Renal pelvis (tissue), 1 donor: ENCODE measurements at regions not wholly inside any gene's neighbourhood (a gene's known extent, or its start where the extent isn't known, plus 50 kb on each side); places are given as distances from the start of the nearest gene placed in this dataset.

Experiments
- DNase-seq: peaks from one replicate; pipeline ENCODE4 v3.0.0-alpha.2; 2013

DNA sequence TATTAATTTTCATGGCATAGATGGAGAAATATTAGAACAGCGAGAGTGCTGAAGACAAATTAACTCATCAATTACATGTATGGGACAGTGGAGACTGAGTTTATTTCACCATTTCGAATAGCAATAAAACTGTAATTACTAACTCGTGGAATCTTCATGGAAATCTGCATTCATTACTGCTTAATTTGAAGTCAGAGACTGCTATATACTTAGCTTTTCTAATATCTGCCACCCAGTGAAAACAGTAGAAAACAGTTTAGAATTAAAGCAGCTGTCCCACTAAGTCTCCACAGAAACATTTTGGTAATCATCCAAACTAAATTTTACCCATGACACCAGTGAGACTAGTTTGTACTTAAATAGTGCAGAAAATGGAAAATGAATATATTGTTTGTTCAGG is 56.8 kb downstream of the IZUMO3 start:
- DNase-seq = no peak

DNA sequence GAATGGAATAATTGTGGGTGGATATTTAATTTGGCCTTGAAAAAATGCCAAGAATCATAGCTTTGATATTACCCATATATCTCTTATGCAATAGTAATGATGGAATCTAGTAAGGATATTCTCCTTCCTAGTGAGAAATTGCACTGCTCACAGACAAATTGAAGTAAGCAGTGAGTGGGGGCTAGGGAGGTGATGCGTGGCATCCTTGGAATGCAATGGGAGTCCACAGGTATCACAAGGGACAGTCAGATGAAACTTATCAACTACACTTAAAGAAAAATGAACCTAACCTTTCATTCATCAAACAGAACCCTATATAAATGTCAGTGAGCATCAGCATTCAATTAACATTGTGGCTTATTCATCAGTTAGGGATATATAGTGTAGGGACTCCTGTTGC is 57.8 kb downstream of the IZUMO3 start:
- DNase-seq = no peak

DNA sequence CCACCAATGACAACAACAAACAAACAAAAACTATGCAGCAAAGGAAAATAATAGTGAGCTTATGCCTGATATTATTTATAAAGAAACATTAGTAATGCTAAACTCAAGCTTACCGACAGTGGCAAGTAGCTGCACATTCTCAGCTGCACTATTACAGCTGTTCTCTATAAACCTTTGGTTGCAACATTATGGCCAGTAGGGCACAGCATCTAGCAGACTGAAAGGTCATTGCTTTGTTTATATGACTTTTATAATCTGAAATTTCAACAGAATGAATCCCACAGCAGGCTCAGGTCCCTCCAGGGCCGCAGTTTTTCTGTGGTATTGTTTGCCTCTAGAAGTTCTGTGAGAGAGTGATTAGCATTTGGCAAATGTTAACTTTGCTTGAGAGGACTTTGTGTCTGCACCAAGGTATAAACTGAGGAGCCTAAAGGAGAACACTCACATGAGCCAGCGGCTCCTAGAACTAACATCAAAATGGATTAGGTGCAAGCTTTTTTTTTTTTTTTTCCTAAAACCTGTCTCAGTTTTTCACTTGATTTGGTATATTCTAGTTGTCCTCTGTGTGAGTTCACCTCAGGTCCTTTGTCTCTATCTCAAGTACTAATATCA is 58.3 kb downstream of the IZUMO3 start:
- peak; percentile 12 for DNase-seq

DNA sequence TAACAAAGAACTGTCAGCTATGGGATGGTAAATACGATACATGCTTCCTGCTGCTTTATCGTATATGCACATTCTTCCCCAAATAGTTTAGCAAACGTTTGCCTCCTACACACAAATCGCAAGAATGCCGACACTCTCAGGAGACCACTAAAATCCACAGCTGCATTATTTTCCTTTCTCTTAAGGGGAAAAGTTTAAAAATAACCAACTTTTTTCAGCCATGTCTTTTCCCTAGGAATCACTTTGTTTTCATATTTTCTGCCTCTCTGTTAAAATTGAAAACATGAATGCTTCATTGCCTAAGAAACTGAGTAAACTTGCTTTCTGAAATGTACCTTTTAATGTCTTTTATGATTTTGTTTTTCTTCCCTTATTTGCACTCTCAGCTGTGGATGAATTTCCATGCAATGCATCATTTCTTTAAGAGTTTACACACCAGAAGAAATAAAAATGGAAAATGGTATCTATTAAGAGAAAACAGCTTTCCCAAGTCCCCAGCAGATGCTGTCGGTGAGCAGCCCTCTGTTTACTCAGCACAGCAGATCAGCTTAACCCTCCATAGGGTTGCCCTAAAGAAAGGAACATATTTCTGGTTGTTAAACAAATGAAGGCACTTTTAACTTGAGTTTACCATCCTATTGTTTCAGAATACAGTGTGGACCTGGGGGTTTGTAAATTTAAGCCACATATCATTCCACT is 66.2 kb downstream of the IZUMO3 start:
- peak; percentile 67 for DNase-seq

DNA sequence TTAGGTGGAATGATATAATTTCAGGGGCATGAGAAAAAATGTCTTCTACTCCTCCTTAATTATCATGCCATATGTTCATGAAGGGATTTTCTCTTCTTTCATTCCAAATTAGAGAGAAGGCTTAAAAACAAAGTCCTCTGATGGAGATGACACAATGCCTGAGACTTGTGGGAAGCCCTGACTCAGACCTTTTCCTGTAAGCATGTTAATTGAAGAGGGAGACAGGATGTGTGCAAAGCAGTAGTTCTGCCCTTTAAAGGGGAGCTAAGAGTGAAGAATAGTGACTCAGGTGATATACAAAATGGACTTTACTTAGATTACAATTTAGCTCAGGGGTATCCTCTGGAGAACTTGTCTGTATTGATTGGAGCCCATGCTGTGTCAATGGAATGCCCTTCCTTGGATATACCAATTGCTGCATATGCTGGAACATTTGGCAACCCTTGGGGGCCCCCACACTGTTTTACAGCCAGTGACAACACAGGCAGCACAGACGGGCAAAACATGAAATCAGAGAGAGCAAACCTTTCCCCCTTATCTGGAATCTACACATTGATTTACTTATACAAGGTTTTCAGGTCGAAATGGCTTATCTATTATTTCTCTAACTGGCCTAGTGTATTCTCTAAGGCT is 81.3 kb downstream of the IZUMO3 start:
- no peak for DNase-seq

DNA sequence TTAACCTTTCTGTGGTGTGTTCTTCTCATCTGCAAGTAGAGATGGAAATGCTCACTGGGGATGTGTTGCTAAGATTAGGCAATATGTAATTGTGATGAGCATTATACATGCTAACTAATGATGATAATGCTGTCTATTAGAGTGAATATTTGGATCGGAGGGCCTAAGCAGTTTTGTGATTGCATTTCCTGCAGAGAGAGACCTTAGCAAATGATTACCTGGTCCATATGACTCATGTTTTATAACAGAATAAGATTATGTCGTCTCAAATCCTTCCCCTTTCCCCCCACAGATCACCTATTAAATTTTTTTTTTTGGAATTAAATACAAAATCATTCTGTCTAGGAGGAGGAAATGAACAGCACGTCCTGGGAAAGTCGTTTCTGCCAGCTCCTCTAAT is 82.7 kb downstream of the IZUMO3 start:
- no peak for DNase-seq

DNA sequence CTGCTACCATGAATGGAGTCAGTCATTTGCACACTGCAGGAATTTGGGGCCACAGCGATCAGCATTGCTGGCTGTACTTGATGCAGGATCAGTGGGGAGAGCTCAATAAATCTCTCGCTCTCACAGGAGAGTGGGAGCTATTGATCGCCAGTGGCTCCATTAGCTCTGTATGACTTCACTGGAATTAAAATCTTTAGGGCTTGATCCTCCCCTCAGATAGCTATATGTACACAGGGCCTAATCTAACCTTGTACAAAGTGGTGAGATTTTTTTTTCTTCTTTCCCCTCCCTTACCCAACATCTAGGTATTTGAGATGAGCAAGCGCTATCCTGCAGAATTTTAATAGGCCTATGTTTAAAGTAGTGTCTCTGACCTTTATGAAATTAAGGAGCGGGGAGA is 84.9 kb downstream of the IZUMO3 start:
- no peak for DNase-seq

DNA sequence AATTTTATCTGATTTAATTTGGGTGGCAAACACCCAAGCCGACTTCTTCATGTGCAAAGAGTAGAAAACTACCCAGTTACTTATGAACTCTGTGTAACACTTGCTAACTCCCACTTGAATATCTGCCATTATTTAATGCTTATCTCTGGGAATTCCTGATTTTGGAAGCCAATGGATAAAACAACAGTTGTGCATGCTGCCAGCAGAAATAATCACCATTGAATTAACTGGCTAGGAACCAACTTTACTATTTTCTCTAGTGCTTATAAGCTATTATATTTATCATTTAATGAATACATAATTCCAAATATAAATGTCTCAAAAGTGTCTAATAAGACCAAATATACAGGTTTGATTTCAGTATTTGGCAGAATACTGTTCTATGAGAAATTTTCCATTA is 85.7 kb downstream of the IZUMO3 start:
- DNase-seq = no peak

DNA sequence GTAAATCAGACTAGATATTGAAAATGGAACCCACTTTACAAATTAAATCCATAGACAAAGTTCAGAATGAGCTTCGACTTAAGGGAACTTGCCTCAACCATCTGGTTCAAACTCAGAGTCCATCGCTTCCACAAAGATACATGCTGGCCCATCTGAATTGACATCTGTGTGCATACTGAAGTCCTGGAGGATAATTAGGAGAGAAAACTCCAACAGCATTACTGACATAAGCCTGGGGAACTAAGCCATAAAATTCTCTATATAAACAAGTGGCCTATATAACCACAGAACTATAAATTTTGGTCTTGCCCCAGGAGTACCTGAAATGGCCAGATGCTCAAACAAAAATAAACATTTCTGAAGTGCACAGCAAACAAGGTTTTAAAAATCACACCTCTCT is 94.4 kb downstream of the IZUMO3 start:
- no peak for DNase-seq

DNA sequence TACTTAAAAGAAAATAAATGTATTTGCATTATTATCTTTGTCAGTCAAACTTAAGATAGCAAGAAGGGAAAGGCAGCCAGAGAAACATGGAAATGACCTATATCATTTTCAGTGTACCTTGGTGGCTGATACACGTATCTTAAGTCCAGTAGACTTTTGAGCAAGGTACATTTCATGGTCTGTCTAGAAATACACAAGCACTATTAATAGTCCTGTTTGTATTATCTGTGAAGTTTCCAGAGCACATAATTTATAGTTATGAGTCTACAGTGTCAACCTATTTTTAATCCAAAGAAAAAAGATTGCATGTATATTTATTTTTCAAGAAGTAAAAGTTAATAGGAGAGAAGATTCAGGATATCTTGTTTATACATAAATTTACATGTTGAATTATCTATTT is 95.7 kb downstream of the IZUMO3 start:
- DNase-seq = no peak

DNA sequence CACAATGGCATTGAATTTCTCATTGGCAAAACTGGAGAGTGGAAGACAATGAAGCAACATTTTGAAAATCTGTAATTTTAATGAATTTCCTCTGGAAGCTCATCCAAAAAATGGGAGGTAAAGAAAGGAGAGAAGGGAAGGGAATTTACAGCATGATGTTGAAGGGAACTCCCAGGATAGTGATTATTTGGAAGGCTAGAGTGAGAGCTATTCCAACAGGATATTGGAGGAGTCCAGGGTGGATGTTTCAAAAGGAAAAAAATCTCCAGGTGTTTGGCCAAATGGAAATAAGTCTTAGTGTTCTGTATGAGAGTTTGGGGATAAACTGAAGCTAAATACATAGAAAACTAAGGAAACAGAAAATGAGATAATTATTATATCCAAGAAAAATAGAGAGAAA is 106.2 kb downstream of the IZUMO3 start:
- DNase-seq = no peak

DNA sequence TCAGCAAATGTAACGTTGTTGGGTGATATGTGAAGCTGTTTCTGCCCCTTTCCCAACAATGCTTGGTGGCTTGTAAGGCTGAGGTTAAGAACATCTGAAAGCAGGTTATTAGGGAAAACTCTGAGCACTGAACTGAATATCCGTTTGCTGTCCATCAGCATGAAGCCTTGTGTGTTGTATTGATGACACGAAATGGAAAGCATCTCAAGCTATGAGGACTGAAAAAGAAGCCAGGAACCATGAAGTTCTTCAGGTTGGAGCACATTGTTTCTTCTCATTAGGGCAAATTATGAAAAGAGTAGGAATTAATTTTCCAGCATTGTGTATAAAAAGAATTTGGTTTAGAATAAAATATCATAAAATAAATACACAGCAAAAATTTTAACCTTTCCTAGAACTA is 106.8 kb downstream of the IZUMO3 start:
- no peak for DNase-seq

DNA sequence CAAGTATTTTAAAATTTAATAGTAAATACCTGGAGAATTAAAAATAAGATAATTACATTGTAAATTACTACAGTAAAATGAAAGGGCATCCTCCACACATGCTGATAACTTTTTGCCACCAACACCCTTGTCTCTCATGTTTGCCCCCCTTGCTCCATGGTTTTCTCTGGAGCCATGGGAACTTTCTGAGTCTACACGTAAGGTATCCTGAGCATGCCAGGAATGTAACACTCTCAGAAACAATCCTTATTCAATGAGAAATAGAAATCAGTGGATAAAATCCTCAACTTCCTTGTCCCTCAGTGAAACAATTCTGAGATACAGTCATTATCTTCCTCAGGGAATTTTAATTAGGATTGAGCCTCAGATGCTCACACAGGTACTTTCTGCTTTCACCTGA is 108.9 kb downstream of the IZUMO3 start:
- DNase-seq = no peak

DNA sequence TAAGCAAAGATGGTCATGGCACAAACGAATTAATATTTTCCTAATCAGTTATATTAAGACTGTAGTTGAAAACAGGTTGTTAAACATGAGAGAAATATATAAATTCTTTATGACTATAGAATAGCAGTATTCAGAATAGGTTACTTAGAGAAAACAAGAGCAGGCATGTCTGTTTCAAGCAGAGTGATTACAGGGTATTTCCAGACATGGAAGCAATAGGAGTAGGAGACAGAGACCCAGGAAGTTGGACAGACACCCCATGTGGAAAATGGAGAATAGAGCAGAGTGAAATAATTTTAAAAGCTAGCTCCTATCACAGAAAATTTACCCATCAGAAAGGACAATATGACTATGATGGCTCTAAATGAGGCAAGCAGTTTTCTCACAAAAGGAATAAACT is 111.5 kb downstream of the IZUMO3 start:
- DNase-seq = no peak

DNA sequence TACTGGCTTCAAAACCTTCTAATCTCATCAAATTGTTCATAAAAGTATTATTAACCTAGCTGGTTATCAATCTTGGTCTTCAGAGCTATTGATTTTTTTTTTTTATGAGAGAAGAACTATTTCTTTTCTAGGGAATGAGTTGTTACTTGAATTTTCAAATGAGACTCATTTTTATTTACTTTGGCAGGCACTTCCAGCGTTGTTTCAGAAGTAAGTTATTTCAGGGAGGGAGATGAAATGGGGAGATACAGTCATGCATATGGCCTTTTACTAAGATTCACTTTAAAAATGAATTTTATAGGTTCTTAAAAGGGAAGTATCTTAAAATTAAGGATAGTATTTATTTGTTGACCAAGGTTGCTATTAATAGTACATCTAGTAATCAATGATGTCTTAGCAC is 129.6 kb downstream of the IZUMO3 start:
- no peak for DNase-seq

DNA sequence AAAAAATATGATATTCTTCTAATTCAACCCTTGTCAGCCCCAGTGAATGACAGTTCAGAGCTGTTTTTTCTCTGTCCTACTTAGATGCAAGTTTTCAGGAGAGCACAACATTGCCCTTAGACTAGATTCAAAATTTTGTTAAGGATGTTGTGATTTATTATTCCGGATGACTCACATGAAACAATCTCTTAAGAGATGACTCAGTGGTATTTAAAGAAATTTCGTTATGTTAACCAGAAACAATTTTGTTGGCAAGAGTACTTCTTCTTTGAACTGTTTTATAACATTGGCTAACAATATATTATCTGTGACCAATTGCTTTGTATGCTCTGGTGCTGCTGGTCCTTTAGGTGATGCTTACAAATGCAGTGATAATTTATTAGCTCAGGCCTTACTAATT is 132.0 kb downstream of the IZUMO3 start:
- DNase-seq = no peak

DNA sequence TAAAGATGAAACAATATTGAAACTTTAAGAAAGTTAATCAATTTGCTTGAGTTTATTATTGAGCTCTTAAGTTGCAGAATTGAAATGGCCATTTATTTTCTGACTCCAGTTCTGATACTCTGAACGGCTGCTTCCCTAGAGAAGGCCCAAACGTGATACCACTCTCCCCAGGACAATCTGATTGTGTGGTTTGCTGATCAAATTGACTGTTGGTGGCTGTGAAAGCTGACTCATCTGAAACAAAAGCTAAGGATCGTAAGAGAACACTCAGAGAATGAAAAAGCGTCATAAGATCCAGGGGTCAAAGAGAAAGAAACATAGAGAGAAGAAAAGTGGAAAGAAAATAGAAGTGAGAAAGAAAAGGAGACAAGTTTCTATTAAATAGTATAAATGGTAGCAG is 147.2 kb downstream of the IZUMO3 start:
- no peak for DNase-seq

DNA sequence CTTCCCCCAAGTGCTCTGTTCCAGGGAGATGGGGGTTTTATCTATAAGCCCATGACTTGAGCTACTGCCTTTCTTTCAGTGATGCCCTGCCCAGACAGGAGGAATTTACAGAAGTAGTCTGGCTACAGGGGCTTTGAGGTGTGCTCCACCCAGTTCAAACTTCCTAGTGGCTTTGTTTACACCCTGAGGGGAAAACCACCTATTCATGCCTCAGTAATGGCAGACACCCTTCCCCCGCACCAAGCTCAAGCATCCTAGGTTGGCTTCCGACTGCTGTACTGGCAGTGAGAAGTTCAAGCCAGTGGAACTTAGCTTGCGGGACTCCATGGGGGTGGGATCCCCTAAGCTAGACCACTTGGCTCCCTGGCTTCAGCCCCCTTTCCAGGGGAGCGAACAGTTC is 154.6 kb downstream of the IZUMO3 start:
- DNase-seq = no peak

DNA sequence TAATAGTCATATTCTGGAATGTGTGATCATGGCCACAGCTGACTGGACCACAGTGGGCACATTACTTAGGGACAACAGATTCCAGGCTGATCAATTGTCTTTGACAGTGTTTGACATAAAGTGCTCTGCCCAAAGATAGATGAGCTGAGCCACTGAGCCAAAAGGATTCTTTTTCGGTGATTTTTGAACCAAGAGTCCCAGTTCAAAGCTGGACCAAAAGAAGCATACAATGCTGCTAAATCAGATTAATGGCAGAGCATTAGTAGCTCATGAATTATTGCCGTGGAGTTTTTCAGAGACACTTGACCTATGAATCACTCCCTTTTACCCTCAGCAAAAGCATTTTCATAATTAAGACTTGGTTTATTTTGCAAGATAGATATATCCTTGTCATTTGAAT is 160.6 kb downstream of the IZUMO3 start:
- DNase-seq = no peak

DNA sequence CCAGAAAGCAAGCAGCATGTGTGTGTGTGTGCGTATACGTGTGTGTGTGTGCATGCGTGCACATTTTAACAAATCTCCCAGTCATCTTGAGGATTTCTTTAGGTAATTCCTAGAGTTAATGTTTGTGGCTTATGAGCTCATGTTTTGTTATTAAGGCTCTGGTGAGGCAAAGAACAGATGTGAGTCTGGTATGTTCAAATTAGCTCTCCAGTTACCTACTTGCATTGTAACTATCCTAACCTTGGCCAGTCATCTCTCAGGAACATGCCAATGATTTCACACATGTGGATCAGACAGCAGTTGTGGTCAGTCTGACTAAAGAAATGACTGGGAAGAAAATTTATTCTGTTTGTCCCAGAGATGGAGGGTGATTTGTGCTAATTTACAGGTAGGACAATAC is 163.1 kb downstream of the IZUMO3 start:
- no peak for DNase-seq

DNA sequence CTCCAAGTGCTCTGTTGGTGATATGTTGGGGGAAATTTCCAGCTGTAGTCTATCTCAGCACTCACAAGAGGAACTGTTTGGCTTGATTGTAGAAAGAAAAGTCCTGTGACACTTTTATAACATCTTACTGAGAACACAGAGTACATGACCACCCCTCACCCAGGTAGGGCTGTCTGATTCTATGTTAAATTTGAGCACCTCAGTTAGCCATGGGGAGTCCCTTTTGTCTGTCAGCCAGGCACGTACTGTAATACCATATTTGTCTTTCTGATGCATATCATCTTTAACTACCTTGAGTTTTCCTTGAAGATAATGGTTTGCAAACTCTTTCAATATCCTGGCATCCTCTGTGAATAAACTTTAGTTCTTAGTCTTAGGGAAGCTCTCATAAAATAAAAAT is 164.5 kb downstream of the IZUMO3 start:
- DNase-seq = no peak

DNA sequence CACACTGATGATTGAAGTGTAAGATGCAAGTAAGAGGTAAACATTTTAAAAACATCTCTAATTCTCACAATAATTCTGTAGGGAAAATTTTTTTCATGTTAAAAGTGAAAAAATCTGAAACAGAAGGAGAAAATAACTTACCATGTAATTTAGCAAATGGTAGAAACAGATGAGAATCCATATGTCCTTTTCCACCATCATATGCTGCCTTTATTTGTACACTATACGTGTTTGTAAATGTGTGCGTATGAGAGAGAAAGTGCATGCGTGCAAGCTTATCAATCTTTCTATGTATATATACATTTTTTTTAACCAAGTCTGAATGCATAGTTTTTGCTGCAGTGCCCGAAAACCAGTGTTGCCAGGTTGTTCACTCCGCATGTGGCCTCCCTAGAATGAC is 186.7 kb downstream of the IZUMO3 start:
- no peak for DNase-seq

DNA sequence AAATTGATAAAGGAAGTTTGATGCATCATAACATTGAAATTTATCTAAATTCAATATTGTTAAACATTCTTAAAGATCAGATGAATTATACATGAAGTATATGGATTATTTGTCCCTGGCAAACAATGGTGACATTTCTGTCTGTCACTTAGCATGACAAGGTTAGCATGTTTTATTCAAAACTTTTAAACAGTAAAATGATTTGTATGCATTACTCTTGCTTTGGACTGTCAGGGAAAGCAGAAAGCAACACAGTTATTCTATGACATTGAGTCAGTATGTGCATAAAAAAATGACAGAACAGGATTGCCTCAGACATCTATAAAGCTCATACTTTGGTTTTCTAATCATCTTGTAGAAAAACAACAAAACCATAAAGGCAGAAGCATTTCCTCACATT is 193.7 kb downstream of the IZUMO3 start:
- no peak for DNase-seq

DNA sequence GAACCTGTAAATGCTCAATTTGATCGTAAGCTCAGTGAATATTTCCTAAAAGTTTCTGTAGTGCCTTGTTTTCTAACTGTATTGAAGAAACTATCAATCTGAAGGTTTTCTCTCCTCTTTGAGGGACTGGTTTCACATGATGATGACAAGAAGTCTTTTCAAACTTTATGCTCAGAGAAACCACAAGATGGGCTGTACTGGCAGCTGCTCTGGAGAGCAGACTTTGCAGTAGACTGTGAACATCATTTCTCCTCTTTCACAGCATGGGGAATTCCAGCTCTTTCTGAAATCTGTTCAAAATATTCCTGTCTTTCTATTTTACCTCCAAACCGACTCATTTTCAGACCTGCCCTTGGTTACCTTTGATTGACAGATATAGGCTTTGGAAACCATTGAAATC is 194.4 kb downstream of the IZUMO3 start:
- no peak for DNase-seq
